ENCODE measurements at regions not wholly inside any gene's neighbourhood (a gene's known extent, or its start where the extent isn't known, plus 50 kb on each side); places are given as distances from the start of the nearest gene placed in this dataset.

DNA sequence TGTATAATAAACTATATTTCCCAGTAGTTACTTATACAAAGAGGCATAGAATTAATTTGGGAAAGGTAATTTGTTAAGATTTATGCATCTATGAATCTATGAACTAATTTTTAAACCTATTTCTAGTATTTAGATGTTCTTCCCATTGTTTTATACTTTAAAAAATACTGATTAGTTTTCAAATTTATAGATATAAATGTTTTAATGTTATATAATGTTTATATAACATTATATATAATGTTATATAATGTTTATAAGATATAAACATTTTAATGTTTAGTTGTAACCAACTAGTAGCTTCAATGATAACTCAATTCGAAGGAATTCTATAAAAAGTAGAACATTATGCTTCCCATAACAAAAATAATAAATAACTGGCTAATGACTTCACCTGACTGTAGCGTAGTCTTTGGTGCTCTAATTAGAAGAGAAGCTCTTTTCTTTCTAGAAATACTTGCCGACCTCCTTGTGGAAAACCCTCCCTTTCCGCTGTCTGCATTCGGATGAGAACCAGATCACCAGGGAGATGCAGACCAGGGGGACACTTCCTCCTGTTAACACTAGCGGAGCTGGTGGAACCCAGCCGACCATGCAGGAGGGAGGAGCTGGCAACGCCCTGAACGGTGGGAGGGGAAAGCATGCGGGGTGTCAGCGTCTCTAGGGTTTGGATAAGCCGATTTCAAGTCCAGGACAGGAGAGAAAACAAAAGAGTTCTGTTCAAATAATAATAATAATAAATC, 158.4 kb downstream of the OR2B2 start (continued):
- TF ChIP-seq, protein P1, sequence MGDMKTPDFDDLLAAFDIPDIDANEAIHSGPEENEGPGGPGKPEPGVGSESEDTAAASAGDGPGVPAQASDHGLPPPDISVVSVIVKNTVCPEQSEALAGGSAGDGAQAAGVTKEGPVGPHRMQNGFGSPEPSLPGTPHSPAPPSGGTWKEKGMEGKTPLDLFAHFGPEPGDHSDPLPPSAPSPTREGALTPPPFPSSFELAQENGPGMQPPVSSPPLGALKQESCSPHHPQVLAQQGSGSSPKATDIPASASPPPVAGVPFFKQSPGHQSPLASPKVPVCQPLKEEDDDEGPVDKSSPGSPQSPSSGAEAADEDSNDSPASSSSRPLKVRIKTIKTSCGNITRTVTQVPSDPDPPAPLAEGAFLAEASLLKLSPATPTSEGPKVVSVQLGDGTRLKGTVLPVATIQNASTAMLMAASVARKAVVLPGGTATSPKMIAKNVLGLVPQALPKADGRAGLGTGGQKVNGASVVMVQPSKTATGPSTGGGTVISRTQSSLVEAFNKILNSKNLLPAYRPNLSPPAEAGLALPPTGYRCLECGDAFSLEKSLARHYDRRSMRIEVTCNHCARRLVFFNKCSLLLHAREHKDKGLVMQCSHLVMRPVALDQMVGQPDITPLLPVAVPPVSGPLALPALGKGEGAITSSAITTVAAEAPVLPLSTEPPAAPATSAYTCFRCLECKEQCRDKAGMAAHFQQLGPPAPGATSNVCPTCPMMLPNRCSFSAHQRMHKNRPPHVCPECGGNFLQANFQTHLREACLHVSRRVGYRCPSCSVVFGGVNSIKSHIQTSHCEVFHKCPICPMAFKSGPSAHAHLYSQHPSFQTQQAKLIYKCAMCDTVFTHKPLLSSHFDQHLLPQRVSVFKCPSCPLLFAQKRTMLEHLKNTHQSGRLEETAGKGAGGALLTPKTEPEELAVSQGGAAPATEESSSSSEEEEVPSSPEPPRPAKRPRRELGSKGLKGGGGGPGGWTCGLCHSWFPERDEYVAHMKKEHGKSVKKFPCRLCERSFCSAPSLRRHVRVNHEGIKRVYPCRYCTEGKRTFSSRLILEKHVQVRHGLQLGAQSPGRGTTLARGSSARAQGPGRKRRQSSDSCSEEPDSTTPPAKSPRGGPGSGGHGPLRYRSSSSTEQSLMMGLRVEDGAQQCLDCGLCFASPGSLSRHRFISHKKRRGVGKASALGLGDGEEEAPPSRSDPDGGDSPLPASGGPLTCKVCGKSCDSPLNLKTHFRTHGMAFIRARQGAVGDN (CRISPR knock-in tag; IDR thresholded peaks at IDR 0.05) = peak; percentile 29; the same call in 1 of the 2 replicates
- TF ChIP-seq YEATS2 (CRISPR knock-in tag; IDR thresholded peaks at IDR 0.05; ENCODE audit: borderline replicate concordance) (0 out of 2 replicates have a peak, but pooled peaks have one; percentile 26), ZNF792 (CRISPR knock-in tag; IDR thresholded peaks at IDR 0.05) (0 out of 2 replicates have a peak, but pooled peaks have one; percentile 37), HNRNPLL (IDR thresholded peaks at IDR 0.05; ENCODE audit: low read depth, low read length, poor library complexity, severe bottlenecking) (no peak), SAP130 (CRISPR knock-in tag; IDR thresholded peaks at IDR 0.05; ENCODE audit: low read depth) (peak; percentile 73), MXI1 (IDR thresholded peaks at IDR 0.05; ENCODE audit: borderline replicate concordance, low read depth, low read length) (peak; percentile 39; the same call in 1 of the 3 replicates), XRCC5 (optimal IDR thresholded peaks at IDR 0.05; ENCODE audit: low read length) (peak; percentile 67), GATAD2A (CRISPR knock-in tag; IDR thresholded peaks at IDR 0.05) (peak; percentile 48; the same call in 1 of the 2 replicates), MYC (CRISPR knock-in tag; IDR thresholded peaks at IDR 0.05; ENCODE audit: borderline replicate concordance) (peak; percentile 56; the same call in 1 of the 2 replicates)
- TF ChIP-seq, protein P2, sequence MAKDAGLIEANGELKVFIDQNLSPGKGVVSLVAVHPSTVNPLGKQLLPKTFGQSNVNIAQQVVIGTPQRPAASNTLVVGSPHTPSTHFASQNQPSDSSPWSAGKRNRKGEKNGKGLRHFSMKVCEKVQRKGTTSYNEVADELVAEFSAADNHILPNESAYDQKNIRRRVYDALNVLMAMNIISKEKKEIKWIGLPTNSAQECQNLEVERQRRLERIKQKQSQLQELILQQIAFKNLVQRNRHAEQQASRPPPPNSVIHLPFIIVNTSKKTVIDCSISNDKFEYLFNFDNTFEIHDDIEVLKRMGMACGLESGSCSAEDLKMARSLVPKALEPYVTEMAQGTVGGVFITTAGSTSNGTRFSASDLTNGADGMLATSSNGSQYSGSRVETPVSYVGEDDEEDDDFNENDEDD (CRISPR knock-in tag; IDR thresholded peaks at IDR 0.05; ENCODE audit: borderline replicate concordance) = 0 out of 2 replicates have a peak, but pooled peaks have one; percentile 39
- TF ChIP-seq, protein P3, sequence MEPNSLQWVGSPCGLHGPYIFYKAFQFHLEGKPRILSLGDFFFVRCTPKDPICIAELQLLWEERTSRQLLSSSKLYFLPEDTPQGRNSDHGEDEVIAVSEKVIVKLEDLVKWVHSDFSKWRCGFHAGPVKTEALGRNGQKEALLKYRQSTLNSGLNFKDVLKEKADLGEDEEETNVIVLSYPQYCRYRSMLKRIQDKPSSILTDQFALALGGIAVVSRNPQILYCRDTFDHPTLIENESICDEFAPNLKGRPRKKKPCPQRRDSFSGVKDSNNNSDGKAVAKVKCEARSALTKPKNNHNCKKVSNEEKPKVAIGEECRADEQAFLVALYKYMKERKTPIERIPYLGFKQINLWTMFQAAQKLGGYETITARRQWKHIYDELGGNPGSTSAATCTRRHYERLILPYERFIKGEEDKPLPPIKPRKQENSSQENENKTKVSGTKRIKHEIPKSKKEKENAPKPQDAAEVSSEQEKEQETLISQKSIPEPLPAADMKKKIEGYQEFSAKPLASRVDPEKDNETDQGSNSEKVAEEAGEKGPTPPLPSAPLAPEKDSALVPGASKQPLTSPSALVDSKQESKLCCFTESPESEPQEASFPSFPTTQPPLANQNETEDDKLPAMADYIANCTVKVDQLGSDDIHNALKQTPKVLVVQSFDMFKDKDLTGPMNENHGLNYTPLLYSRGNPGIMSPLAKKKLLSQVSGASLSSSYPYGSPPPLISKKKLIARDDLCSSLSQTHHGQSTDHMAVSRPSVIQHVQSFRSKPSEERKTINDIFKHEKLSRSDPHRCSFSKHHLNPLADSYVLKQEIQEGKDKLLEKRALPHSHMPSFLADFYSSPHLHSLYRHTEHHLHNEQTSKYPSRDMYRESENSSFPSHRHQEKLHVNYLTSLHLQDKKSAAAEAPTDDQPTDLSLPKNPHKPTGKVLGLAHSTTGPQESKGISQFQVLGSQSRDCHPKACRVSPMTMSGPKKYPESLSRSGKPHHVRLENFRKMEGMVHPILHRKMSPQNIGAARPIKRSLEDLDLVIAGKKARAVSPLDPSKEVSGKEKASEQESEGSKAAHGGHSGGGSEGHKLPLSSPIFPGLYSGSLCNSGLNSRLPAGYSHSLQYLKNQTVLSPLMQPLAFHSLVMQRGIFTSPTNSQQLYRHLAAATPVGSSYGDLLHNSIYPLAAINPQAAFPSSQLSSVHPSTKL (CRISPR knock-in tag; IDR thresholded peaks at IDR 0.05) = peak; percentile 40; the same call in 1 of the 2 replicates
- TF ChIP-seq, protein P4, sequence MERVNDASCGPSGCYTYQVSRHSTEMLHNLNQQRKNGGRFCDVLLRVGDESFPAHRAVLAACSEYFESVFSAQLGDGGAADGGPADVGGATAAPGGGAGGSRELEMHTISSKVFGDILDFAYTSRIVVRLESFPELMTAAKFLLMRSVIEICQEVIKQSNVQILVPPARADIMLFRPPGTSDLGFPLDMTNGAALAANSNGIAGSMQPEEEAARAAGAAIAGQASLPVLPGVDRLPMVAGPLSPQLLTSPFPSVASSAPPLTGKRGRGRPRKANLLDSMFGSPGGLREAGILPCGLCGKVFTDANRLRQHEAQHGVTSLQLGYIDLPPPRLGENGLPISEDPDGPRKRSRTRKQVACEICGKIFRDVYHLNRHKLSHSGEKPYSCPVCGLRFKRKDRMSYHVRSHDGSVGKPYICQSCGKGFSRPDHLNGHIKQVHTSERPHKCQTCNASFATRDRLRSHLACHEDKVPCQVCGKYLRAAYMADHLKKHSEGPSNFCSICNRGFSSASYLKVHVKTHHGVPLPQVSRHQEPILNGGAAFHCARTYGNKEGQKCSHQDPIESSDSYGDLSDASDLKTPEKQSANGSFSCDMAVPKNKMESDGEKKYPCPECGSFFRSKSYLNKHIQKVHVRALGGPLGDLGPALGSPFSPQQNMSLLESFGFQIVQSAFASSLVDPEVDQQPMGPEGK (CRISPR knock-in tag; IDR thresholded peaks at IDR 0.05) = peak; percentile 37; the same call in 1 of the 2 replicates

Data from HepG2 (cell line).